H1 (cell line): ENCODE measurements at regions not wholly inside any gene's neighbourhood (a gene's known extent, or its start where the extent isn't known, plus 50 kb on each side); places are given as distances from the start of the nearest gene placed in this dataset.

Experiments
- CTCF ChIA-PET: fragments of 300-600 bp; sonication (Branson Sonifier 250); formaldehyde crosslinking; loops from one replicate; lab custom pipeline; 2021; ENCODE audit not compliant: partially characterized antibody; lab: Charles Lee
- POLR2A ChIA-PET: fragments of 300-600 bp; sonication (Branson Sonifier 250); formaldehyde crosslinking; loops from one replicate; lab custom pipeline; 2021; ENCODE audit warnings: inconsistent platforms; ENCODE audit not compliant: partially characterized antibody; lab: Charles Lee
- DNase-seq, 2 experiments: peaks; one replicate each; pipeline versions ENCODE4 v3.0.0 to v3.0.0-alpha.2; 2010 to 2022; ENCODE audit warnings: low spot score in 2 of 2, low read depth in 1 of 2, mixed read lengths in 1 of 2
- FAIRE-seq: peaks from 2 replicates; lab custom pipeline; 2011; peaks lifted over from hg19 to GRCh38; lab: Jason Lieb, UNC
- H2AFZ ChIP-seq: 2 replicates; pipeline ENCODE4 v1.8.1; 2012; ENCODE audit warnings: low read length, inconsistent platforms
- H2AK5ac ChIP-seq: 2 replicates; pipeline ENCODE4 v1.6.1; 2013; ENCODE audit warnings: low read depth, low read length
- H2BK120ac ChIP-seq: replicated peaks from 2 replicates; pipeline ENCODE3; 2013; ENCODE audit warnings: low read depth, low read length, inconsistent platforms
- H2BK12ac ChIP-seq: 2 replicates; pipeline ENCODE4 v1.6.1; 2013; ENCODE audit warnings: low read depth, low read length
- H2BK15ac ChIP-seq: 2 replicates; pipeline ENCODE4 v1.6.1; 2013; ENCODE audit warnings: low read length
- H2BK20ac ChIP-seq: 2 replicates; pipeline ENCODE4 v1.6.1; 2013; ENCODE audit warnings: low read length
- H2BK5ac ChIP-seq: 2 replicates; pipeline ENCODE4 v1.6.1; 2013; ENCODE audit warnings: low read depth, low read length
- H3K14ac ChIP-seq: 2 replicates; pipeline ENCODE4 v1.6.1; 2013; ENCODE audit warnings: inconsistent platforms; ENCODE audit not compliant: insufficient read length
- H3K18ac ChIP-seq: 2 replicates; pipeline ENCODE4 v1.6.1; 2013; ENCODE audit warnings: low read length; ENCODE audit errors: extremely low read depth
- H3K23ac ChIP-seq: 2 replicates; pipeline ENCODE4 v1.6.1; 2013; ENCODE audit warnings: inconsistent platforms; ENCODE audit not compliant: insufficient read length
- H3K23me2 ChIP-seq: 2 replicates; pipeline ENCODE4 v1.6.1; 2013; ENCODE audit warnings: low read depth, low read length
- H3K27ac ChIP-seq: 2 replicates; pipeline ENCODE4 v1.6.1; 2011; ENCODE audit warnings: low read depth, low read length, inconsistent platforms
- H3K27me3 ChIP-seq, 4 experiments: replicated peaks in 1 of 4; 1 replicate in 1 of 4; 2 replicates in 3 of 4; pipeline versions ENCODE4 v1.6.1 to v1.8.1; 2011 to 2013; ENCODE audit warnings: low read length in 3 of 4, mild to moderate bottlenecking in 3 of 4, inconsistent platforms in 2 of 4, mixed read lengths in 2 of 4, moderate library complexity in 1 of 4; ENCODE audit not compliant: control insufficient read depth in 3 of 4, insufficient read depth in 3 of 4; ENCODE audit errors: extremely low read depth in 1 of 4
- H3K36me3 ChIP-seq, 4 experiments: 2 replicates each; pipeline versions ENCODE4 v1.6.1 to v1.8.1; 2011 to 2013; ENCODE audit warnings: mild to moderate bottlenecking in 4 of 4, low read length in 3 of 4, moderate library complexity in 2 of 4, control low read depth in 1 of 4, inconsistent platforms in 1 of 4; ENCODE audit not compliant: insufficient read depth in 4 of 4, control insufficient read depth in 2 of 4
- H3K4ac ChIP-seq: replicated peaks from 2 replicates; pipeline ENCODE3; 2013; ENCODE audit warnings: low read length, low read depth, mixed read lengths, inconsistent platforms; ENCODE audit not compliant: insufficient read length
- H3K4me1 ChIP-seq, 4 experiments: replicated peaks in 1 of 4; 1 replicate in 1 of 4; 2 replicates in 3 of 4; pipeline versions ENCODE4 v1.6.1 to v1.8.1; 2011 to 2013; ENCODE audit warnings: low read length in 3 of 4, inconsistent platforms in 2 of 4, mixed read lengths in 1 of 4; ENCODE audit not compliant: insufficient read depth in 4 of 4, control insufficient read depth in 3 of 4
- H3K4me2 ChIP-seq, 2 experiments: 2 replicates each; pipeline versions ENCODE4 v1.6.1 to v1.8.1; 2011 to 2013; ENCODE audit warnings: low read depth in 2 of 2, low read length in 2 of 2, control low read depth in 1 of 2, inconsistent platforms in 1 of 2, mild to moderate bottlenecking in 1 of 2; ENCODE audit not compliant: insufficient read depth in 1 of 2
- H3K4me3 ChIP-seq, 4 experiments: fragments of 200-600, 300-600 bp in 1 of 4; sonication (generic), shearing (Covaris generic), sonication (Bioruptor Twin) in 1 of 4; 2 replicates each; pipeline versions ENCODE4 v1.5.1 to v1.8.1; 2011 to 2016; ENCODE audit warnings: low read length in 4 of 4, low read depth in 3 of 4, control low read depth in 2 of 4, inconsistent platforms in 2 of 4, mild to moderate bottlenecking in 2 of 4, mixed read lengths in 1 of 4, moderate library complexity in 1 of 4; ENCODE audit not compliant: insufficient read depth in 2 of 4; ENCODE audit errors: extremely low read depth in 1 of 4
- H3K56ac ChIP-seq: replicated peaks from 2 replicates; pipeline ENCODE3; 2013; ENCODE audit warnings: low read depth, mild to moderate bottlenecking, mixed read lengths, low read length, inconsistent platforms; ENCODE audit not compliant: insufficient read length
- H3K79me1 ChIP-seq: 2 replicates; pipeline ENCODE4 v1.6.1; 2013; ENCODE audit warnings: low read depth, low read length, control low read depth
- H3K79me2 ChIP-seq, 2 experiments: 2 replicates each; pipeline versions ENCODE4 v1.6.1 to v1.8.1; 2012 to 2013; ENCODE audit warnings: low read length in 2 of 2, mild to moderate bottlenecking in 2 of 2, inconsistent platforms in 1 of 2; ENCODE audit not compliant: insufficient read depth in 2 of 2, control insufficient read depth in 1 of 2
- H3K9ac ChIP-seq, 4 experiments: replicated peaks in 1 of 4; 1 replicate in 1 of 4; 2 replicates in 3 of 4; pipeline versions ENCODE4 v1.6.1 to v1.8.1; 2011 to 2013; ENCODE audit warnings: low read depth in 3 of 4, low read length in 3 of 4, control low read depth in 2 of 4, mild to moderate bottlenecking in 2 of 4, moderate library complexity in 2 of 4, inconsistent platforms in 1 of 4; ENCODE audit errors: extremely low read depth in 1 of 4
- H3K9me3 ChIP-seq, 2 experiments: 2 replicates each; pipeline versions ENCODE4 v1.6.1 to v1.8.1; 2012 to 2013; ENCODE audit warnings: mild to moderate bottlenecking in 2 of 2, moderate library complexity in 2 of 2, control low read depth in 1 of 2, inconsistent platforms in 1 of 2, low read depth in 1 of 2, low read length in 1 of 2, mixed read lengths in 1 of 2; ENCODE audit not compliant: insufficient read depth in 2 of 2
- H4K20me1 ChIP-seq, 2 experiments: replicated peaks in 1 of 2; 2 replicates each; pipeline versions ENCODE3 to v1.8.1; 2011 to 2013; ENCODE audit warnings: inconsistent platforms in 2 of 2, low read length in 2 of 2, mild to moderate bottlenecking in 1 of 2; ENCODE audit not compliant: insufficient read depth in 2 of 2, control insufficient read depth in 1 of 2
- H4K5ac ChIP-seq: 2 replicates; pipeline ENCODE4 v1.6.1; 2013; ENCODE audit warnings: low read length, low read depth, mixed read lengths, inconsistent platforms; ENCODE audit not compliant: insufficient read length
- H4K8ac ChIP-seq: 2 replicates; pipeline ENCODE4 v1.8.0; 2013; ENCODE audit warnings: mild to moderate bottlenecking, moderate library complexity, low read length, inconsistent platforms; ENCODE audit not compliant: insufficient read depth; ENCODE audit errors: extremely low read depth
- H4K91ac ChIP-seq: replicated peaks from 2 replicates; pipeline ENCODE3; 2013; ENCODE audit warnings: low read length, mixed read lengths, inconsistent platforms; ENCODE audit not compliant: insufficient read length
- TEAD4 ChIP-seq: IDR thresholded peaks from 2 replicates; pipeline ENCODE4 v1.6.1; 2012; ENCODE audit warnings: low read depth, low read length, inconsistent platforms, mixed read lengths
- WGBS, 2 experiments: shearing (Covaris generic) in 1 of 2; methylation state at CpG; one replicate each; pipeline versions ENCODE4 v1.1.6 to v1.1.7; 2013 to 2015; ENCODE audit warnings: low lambda C conversion rate in 2 of 2, mixed read lengths in 2 of 2, inconsistent platforms in 1 of 2, low coverage in 1 of 2, missing lambda C conversion rate in 1 of 2; ENCODE audit not compliant: insufficient replicate concordance in 2 of 2, insufficient coverage in 1 of 2, insufficient read length in 1 of 2; ENCODE audit errors: extremely low coverage in 1 of 2, missing lambda C conversion rate in 1 of 2; 5-methylcytosine and 5-hydroxymethylcytosine counted together

DNA sequence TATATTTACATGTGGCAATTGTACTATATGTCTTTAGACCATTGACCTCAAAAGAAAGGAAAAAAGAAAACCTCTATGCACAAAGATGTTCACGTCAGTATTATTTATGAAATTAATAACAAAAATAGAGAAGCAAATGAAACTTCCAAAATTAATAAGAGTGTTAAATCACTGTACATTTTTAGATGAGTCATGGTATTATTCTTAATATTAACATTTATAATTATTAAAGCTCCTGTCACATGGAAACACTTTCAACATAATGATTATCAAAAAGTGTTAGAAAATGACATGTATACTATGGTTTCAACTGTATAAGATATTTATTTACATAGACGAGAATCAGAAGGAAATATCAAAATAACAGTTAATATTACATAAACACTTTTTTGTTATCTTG, 324.9 kb upstream of the RUNX1 start:
- Histone ChIP-seq H3K9me3 (no peaks in the 10 kb centered on the region), H3K79me2 (no peaks in the 10 kb centered on the region), H2BK15ac (no peak overlapping the region), H4K8ac (no peak overlapping the region), H4K5ac (no peak overlapping the region), H4K91ac (no peak overlapping the region), H3K4ac (no peak overlapping the region), H3K27ac (no peak overlapping the region), H3K27me3 (no peaks in the 10 kb centered on the region), H3K4me3 (no peak overlapping the region), H3K4me1 (no peaks in the 10 kb centered on the region), H3K23me2 (no peaks in the 10 kb centered on the region), H2BK12ac (no peak overlapping the region), H2BK5ac (no peak overlapping the region), H3K9ac (no peak overlapping the region), H3K36me3 (no peaks in the 10 kb centered on the region), H2AFZ (no peak overlapping the region), H3K56ac (no peak overlapping the region), H2BK120ac (no peak overlapping the region), H3K23ac (no peak overlapping the region), H2AK5ac (no peak overlapping the region), H3K79me1 (no peaks in the 10 kb centered on the region), H3K18ac (no peak overlapping the region), H3K14ac (no peak overlapping the region), H4K20me1 (no peaks in the 10 kb centered on the region), H3K4me2 (no peak overlapping the region), H2BK20ac (no peak overlapping the region)
- 91% methylated on average over 2 of the region's 2 CpGs; no CpG with 5 or more reads in 1 of the 2 experiments for WGBS, 2 experiments
- no peak for TF ChIP-seq TEAD4
- no peak for FAIRE-seq
- POLR2A ChIA-PET = no interaction called here
- DNase-seq = no peak
- CTCF ChIA-PET = interaction anchor here (0.5 kb wide), 1 partner anchor 1051 kb away, joined by 3 read pairs; no protein-coding TSS in a partner anchor
